Kidney (tissue), 13 donors: ENCODE measurements at regions not wholly inside any gene's neighbourhood (a gene's known extent, or its start where the extent isn't known, plus 50 kb on each side); places are given as distances from the start of the nearest gene placed in this dataset.

ENCODE experiments used
- DNase-seq, 5 donors: peaks; one replicate each; pipeline ENCODE4 v3.0.0-alpha.2; 2013 to 2020
- FAIRE-seq: peaks from 2 replicates; lab custom pipeline; 2012; peaks lifted over from hg19 to GRCh38; lab: Jason Lieb, UNC
- H3K27ac ChIP-seq, 2 donors: one replicate each; pipeline ENCODE4 v1.7.0; 2013; ENCODE audit warnings: low read depth in 2 of 2, low read length in 2 of 2, inconsistent platforms in 1 of 2
- H3K27me3 ChIP-seq: one replicate; pipeline ENCODE4 v1.7.1; 2013; ENCODE audit warnings: low read length, inconsistent platforms; ENCODE audit not compliant: control insufficient read depth, insufficient read depth
- H3K36me3 ChIP-seq, 3 donors: one replicate each; pipeline versions ENCODE4 v1.7.0 to v1.7.1; 2013; ENCODE audit warnings: low read length in 3 of 3, control low read depth in 1 of 3, inconsistent platforms in 1 of 3; ENCODE audit not compliant: insufficient read depth in 3 of 3, control insufficient read depth in 2 of 3
- H3K4me1 ChIP-seq, 3 donors: one replicate each; pipeline versions ENCODE4 v1.7.0 to v1.7.1; 2013; ENCODE audit warnings: low read length in 3 of 3, inconsistent platforms in 1 of 3, low read depth in 1 of 3; ENCODE audit not compliant: control insufficient read depth in 2 of 3, insufficient read depth in 2 of 3
- H3K4me3 ChIP-seq, 3 donors: one replicate each; pipeline versions ENCODE4 v1.7.0 to v1.8.1; 2013; ENCODE audit warnings: low read length in 3 of 3, control low read depth in 1 of 3, inconsistent platforms in 1 of 3
- H3K9ac ChIP-seq, 3 donors: one replicate each; pipeline versions ENCODE4 v1.7.0 to v1.7.1; 2013; ENCODE audit warnings: low read length in 3 of 3, control low read depth in 1 of 3, inconsistent platforms in 1 of 3
- H3K9me3 ChIP-seq, 3 donors: one replicate each; pipeline versions ENCODE4 v1.7.0 to v1.7.1; 2013; ENCODE audit warnings: low read length in 3 of 3, control low read depth in 1 of 3, inconsistent platforms in 1 of 3; ENCODE audit not compliant: control insufficient read depth in 2 of 3, insufficient read depth in 1 of 3
- CTCF ChIP-seq: IDR thresholded peaks from 3 replicates; pipeline ENCODE4 v1.5.1; 2012; ENCODE audit warnings: mild to moderate bottlenecking, moderate library complexity, borderline replicate concordance; ENCODE audit not compliant: insufficient read depth; ENCODE audit errors: extremely low read depth
- intact Hi-C: fragments of 100-400 bp; cut with DNase I; formaldehyde crosslinking; loops from one replicate; pipeline ENCODE4 v1.11.1; 2022
- donor health status: control.
- donor health status: control.
- donor health status: control.
- donor health status: control.
- donor health status: control.
- donor health status: DM: yes; HTN: yes; CAD: no.
- donor health status: Normal renal cell carcinoma (clear cell type).

GRCh38 chr9:79974806-79975422 lies 403.1 kb downstream of the TLE4 start:
- Histone ChIP-seq H3K36me3 (no peaks in the 10 kb centered on the region), H3K4me1 (peaks cover 3 to 13% (median 3%) of the 10 kb centered on the region in 3 donors), H3K9me3 (no peaks in the 10 kb centered on the region), H3K27ac (no peak overlapping the region), H3K9ac (no peak overlapping the region), H3K27me3 (no peaks in the 10 kb centered on the region), H3K4me3 (no peak overlapping the region)
- intact Hi-C loops: no loop called here
- TF ChIP-seq CTCF: no peak
- FAIRE-seq (no peak), DNase-seq (peak in 2 of 5 donors; percentile 17 to 26)

GRCh38 chr9:79973627-79974026 lies 401.9 kb downstream of the TLE4 start:
- Histone ChIP-seq H3K4me1 (peaks cover 3 to 13% (median 3%) of the 10 kb centered on the region in 3 donors), H3K27ac (no peak overlapping the region), H3K4me3 (no peak overlapping the region), H3K27me3 (no peaks in the 10 kb centered on the region), H3K36me3 (no peaks in the 10 kb centered on the region), H3K9ac (no peak overlapping the region), H3K9me3 (no peaks in the 10 kb centered on the region)
- no peak for TF ChIP-seq CTCF
- DNase-seq (no peak), FAIRE-seq (no peak)
- intact Hi-C loops: no loop called here

- H3K4me3 ChIP-seq: no peak overlapping the region
- FAIRE-seq (no peak), DNase-seq (no peak)
- intact Hi-C loops: no loop called here
- no peak overlapping the region for H3K9ac ChIP-seq
- H3K27ac ChIP-seq: no peak overlapping the region
- no peaks in the 10 kb centered on the region for H3K27me3 ChIP-seq
- no peaks in the 10 kb centered on the region for H3K36me3 ChIP-seq
- H3K4me1 ChIP-seq: no peaks in the 10 kb centered on the region
- no peak for TF ChIP-seq CTCF
- no peaks in the 10 kb centered on the region for H3K9me3 ChIP-seq
Observed at GRCh38 chr9:79970146-79970425, 398.3 kb downstream of the TLE4 start.
